IPS DF 6.9 (cell line): ENCODE measurements at regions not wholly inside any gene's neighbourhood (a gene's known extent, or its start where the extent isn't known, plus 50 kb on each side); places are given as distances from the start of the nearest gene placed in this dataset.

ENCODE experiments used
- DNase-seq: peaks from one replicate; pipeline ENCODE4 v3.0.0-alpha.2; 2013; ENCODE audit warnings: low read depth, low spot score
- H3K27ac ChIP-seq: one replicate; pipeline ENCODE4 v1.5.1; 2013; ENCODE audit warnings: low read length, control low read depth
- H3K27me3 ChIP-seq: 2 replicates; pipeline ENCODE4 v1.6.1; 2013; ENCODE audit warnings: mild to moderate bottlenecking, low read length; ENCODE audit not compliant: control insufficient read depth, insufficient read depth
- H3K36me3 ChIP-seq: 2 replicates; pipeline ENCODE4 v1.6.1; 2013; ENCODE audit warnings: low read length; ENCODE audit not compliant: control insufficient read depth, insufficient read depth
- H3K4me1 ChIP-seq: 2 replicates; pipeline ENCODE4 v1.6.1; 2013; ENCODE audit warnings: low read length; ENCODE audit not compliant: control insufficient read depth, insufficient read depth
- H3K4me3 ChIP-seq: 2 replicates; pipeline ENCODE4 v1.5.1; 2013; ENCODE audit warnings: mild to moderate bottlenecking, low read length
- H3K9me3 ChIP-seq: 2 replicates; pipeline ENCODE4 v1.6.1; 2013; ENCODE audit warnings: low read length, inconsistent platforms; ENCODE audit not compliant: control insufficient read depth, insufficient read depth
- WGBS: extraction: QIAGEN DNeasy Blood & Tissue Kit; methylation state at CpG from one replicate; pipeline ENCODE4 v1.1.7; 2013; ENCODE audit warnings: mixed read lengths, missing lambda C conversion rate; ENCODE audit not compliant: insufficient read length, insufficient coverage; 5-methylcytosine and 5-hydroxymethylcytosine counted together

- no CpG with 5 or more reads among the region's 3 CpGs for WGBS
- Histone ChIP-seq H3K9me3 (no peaks in the 10 kb centered on the region), H3K4me1 (no peaks in the 10 kb centered on the region), H3K27ac (no peak overlapping the region), H3K36me3 (no peaks in the 10 kb centered on the region), H3K27me3 (peaks cover 55% of the 10 kb centered on the region), H3K4me3 (no peak overlapping the region)
- DNase-seq = no peak
Observed at GRCh38 chr22:22384267-22384666, 124.3 kb downstream of the ZNF280B start.

DNA sequence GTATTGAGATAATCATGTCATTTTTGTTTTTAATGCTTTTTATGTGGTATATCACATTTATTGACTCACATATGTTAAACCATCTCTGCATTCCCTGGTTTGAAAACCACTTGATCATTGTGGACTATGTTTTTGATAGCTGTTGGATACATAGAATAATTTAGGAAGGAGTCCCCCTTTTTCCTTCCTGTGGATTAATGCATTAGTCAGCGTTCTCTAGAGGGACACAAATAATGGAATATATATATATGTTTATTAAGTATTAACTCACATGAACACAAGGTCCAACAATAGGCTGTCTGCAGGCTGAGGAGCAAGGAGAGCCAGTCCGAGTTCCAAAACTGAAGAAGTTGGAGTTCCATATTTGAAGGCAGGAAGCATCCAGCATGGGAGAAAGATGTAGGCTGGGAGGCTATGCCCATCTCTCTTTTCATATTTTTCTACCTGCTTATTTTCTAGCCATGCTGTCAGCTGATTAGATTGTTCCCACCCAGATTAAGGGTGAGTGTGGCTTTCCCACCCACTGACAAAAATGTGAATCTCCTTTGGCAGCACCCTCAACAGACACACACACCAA lies 123.8 kb downstream of the ZNF280B start:
- H3K27ac ChIP-seq = no peak overlapping the region
- no CpG with 5 or more reads among the region's 2 CpGs for WGBS
- no peaks in the 10 kb centered on the region for H3K9me3 ChIP-seq
- DNase-seq = no peak
- H3K27me3 ChIP-seq = peaks cover 58% of the 10 kb centered on the region
- no peak overlapping the region for H3K4me3 ChIP-seq
- no peaks in the 10 kb centered on the region for H3K4me1 ChIP-seq
- no peaks in the 10 kb centered on the region for H3K36me3 ChIP-seq

GRCh38 chr22:22386602-22387385 lies 121.7 kb downstream of the ZNF280B start:
- Histone ChIP-seq H3K36me3 (no peaks in the 10 kb centered on the region), H3K4me1 (no peaks in the 10 kb centered on the region), H3K9me3 (no peaks in the 10 kb centered on the region), H3K4me3 (no peak overlapping the region), H3K27ac (no peak overlapping the region), H3K27me3 (peaks cover 66% of the 10 kb centered on the region)
- WGBS = no CpG with 5 or more reads among the region's 10 CpGs
- no peak for DNase-seq

DNA sequence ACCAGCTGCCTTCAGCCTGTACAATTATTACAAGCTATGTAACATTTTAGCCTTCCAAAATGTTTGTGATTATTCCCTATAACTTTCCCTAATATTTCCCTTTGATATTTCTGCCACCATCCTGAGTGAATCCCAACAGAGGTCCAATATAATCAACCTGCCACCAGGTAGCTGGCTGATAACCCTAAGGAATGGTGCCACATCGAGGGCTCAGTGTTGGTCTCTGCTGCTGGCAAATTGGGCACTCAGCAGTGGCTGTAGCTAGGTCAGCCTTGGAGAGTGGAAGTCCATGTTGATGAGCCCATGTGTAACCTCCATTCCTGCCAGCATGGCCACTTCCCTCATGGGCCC lies 121.2 kb downstream of the ZNF280B start:
- H3K36me3 ChIP-seq = no peaks in the 10 kb centered on the region
- H3K4me1 ChIP-seq = no peaks in the 10 kb centered on the region
- WGBS = no CpG with 5 or more reads among the region's 1 CpG
- H3K9me3 ChIP-seq = no peaks in the 10 kb centered on the region
- H3K27me3 ChIP-seq = peaks cover 68% of the 10 kb centered on the region
- no peak overlapping the region for H3K27ac ChIP-seq
- no peak for DNase-seq
- no peak overlapping the region for H3K4me3 ChIP-seq

DNA sequence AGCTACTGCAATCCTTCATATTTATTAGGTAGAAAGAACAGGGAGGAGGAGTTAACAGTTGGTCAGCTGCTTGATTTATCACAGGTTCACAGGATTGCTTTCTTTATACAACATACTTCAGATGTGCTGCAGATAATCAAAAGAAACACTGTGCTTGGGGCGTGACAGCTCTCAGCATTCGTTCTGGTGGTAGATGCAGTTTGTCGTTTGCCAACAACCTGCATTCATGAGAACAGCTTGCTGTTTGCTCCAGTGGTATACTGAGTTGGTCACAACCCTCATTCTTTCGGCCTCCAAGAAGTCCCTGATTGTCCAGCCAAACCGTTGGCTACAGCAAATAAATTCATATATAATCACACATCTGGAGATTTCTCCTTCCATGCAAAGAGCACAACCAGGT lies 120.5 kb downstream of the ZNF280B start:
- no peak for DNase-seq
- H3K36me3 ChIP-seq = no peaks in the 10 kb centered on the region
- H3K27me3 ChIP-seq = peaks cover 64% of the 10 kb centered on the region
- H3K4me1 ChIP-seq = no peaks in the 10 kb centered on the region
- H3K27ac ChIP-seq = no peak overlapping the region
- no peak overlapping the region for H3K4me3 ChIP-seq
- no peaks in the 10 kb centered on the region for H3K9me3 ChIP-seq
- WGBS = no CpG with 5 or more reads among the region's 5 CpGs

DNA sequence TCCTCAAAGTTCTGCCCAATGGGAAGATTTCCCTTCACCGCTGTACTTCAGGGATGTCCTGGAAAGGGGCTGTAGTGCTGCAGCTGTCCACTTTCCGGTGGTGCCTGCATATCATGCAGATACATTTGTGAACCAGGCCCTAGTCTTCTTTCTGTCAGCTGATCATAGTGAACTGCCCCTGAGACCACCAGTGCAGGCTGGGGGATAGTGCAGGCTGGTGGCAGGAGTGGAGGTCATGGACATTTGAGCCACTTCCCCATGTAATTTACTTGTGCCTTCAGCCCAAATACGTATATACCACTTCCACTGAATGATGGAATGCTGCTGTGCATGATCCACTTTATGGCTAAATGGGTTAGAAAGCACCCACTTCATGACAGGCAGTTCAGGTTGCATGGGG lies 120.0 kb downstream of the ZNF280B start:
- DNase-seq = no peak
- H3K27ac ChIP-seq = no peak overlapping the region
- WGBS = no CpG with 5 or more reads among the region's 3 CpGs
- H3K4me3 ChIP-seq = no peak overlapping the region
- no peaks in the 10 kb centered on the region for H3K9me3 ChIP-seq
- no peaks in the 10 kb centered on the region for H3K36me3 ChIP-seq
- no peaks in the 10 kb centered on the region for H3K4me1 ChIP-seq
- H3K27me3 ChIP-seq = peaks cover 66% of the 10 kb centered on the region

GRCh38 chr22:22389467-22389866 lies 119.1 kb downstream of the ZNF280B start:
- Histone ChIP-seq H3K9me3 (no peaks in the 10 kb centered on the region), H3K27me3 (peaks cover 60% of the 10 kb centered on the region), H3K36me3 (no peaks in the 10 kb centered on the region), H3K27ac (no peak overlapping the region), H3K4me1 (no peaks in the 10 kb centered on the region), H3K4me3 (no peak overlapping the region)
- no peak for DNase-seq
- WGBS = no CpG with 5 or more reads among the region's 5 CpGs

GRCh38 chr22:22390989-22391388 lies 117.6 kb downstream of the ZNF280B start:
- H3K27me3 ChIP-seq = peaks cover 65% of the 10 kb centered on the region
- no peak overlapping the region for H3K4me3 ChIP-seq
- H3K9me3 ChIP-seq = no peaks in the 10 kb centered on the region
- no peaks in the 10 kb centered on the region for H3K4me1 ChIP-seq
- no peak overlapping the region for H3K27ac ChIP-seq
- no peaks in the 10 kb centered on the region for H3K36me3 ChIP-seq
- 100% methylated on average over 1 of the region's 4 CpGs for WGBS
- DNase-seq = no peak

GRCh38 chr22:22391543-22391942 lies 117.0 kb downstream of the ZNF280B start:
- DNase-seq = no peak
- H3K36me3 ChIP-seq = no peaks in the 10 kb centered on the region
- H3K27me3 ChIP-seq = peaks cover 63% of the 10 kb centered on the region
- no peaks in the 10 kb centered on the region for H3K4me1 ChIP-seq
- no peak overlapping the region for H3K4me3 ChIP-seq
- no peak overlapping the region for H3K27ac ChIP-seq
- H3K9me3 ChIP-seq = no peaks in the 10 kb centered on the region

GRCh38 chr22:22392131-22392530 lies 116.4 kb downstream of the ZNF280B start:
- H3K36me3 ChIP-seq = no peaks in the 10 kb centered on the region
- H3K27me3 ChIP-seq = peaks cover 64% of the 10 kb centered on the region
- H3K27ac ChIP-seq = no peak overlapping the region
- no peak overlapping the region for H3K4me3 ChIP-seq
- H3K9me3 ChIP-seq = no peaks in the 10 kb centered on the region
- WGBS = no CpG with 5 or more reads among the region's 4 CpGs
- DNase-seq = no peak
- no peaks in the 10 kb centered on the region for H3K4me1 ChIP-seq

GRCh38 chr22:22394591-22394990 lies 114.0 kb downstream of the ZNF280B start:
- no peak overlapping the region for H3K27ac ChIP-seq
- peaks cover 66% of the 10 kb centered on the region for H3K27me3 ChIP-seq
- H3K36me3 ChIP-seq = no peaks in the 10 kb centered on the region
- WGBS = no CpG with 5 or more reads among the region's 1 CpG
- no peak overlapping the region for H3K4me3 ChIP-seq
- no peaks in the 10 kb centered on the region for H3K9me3 ChIP-seq
- no peak for DNase-seq
- no peaks in the 10 kb centered on the region for H3K4me1 ChIP-seq
